HG03460 (cell line): ENCODE measurements at regions not wholly inside any gene's neighbourhood (a gene's known extent, or its start where the extent isn't known, plus 50 kb on each side); places are given as distances from the start of the nearest gene placed in this dataset.

ENCODE experiments used
- ATAC-seq: cut with Tn5 transposase; IDR thresholded peaks from one replicate; pipeline ENCODE4 v1.9.1; 2021; ENCODE audit not compliant: unreplicated experiment

- no peak for ATAC-seq
These were observed 197.8 kb upstream of the TPM1 start for GRCh38 chr15:62844564-62845240.

GRCh38 chr15:62845241-62846126, 197.1 kb upstream of the TPM1 start:
- no peak for ATAC-seq

GRCh38 chr15:62846131-62846804, 196.3 kb upstream of the TPM1 start:
- no peak for ATAC-seq

GRCh38 chr15:62846805-62847495, 195.6 kb upstream of the TPM1 start:
- ATAC-seq = no peak

GRCh38 chr15:62847900-62848489, 194.6 kb upstream of the TPM1 start:
- no peak for ATAC-seq

- ATAC-seq = no peak
These were observed 193.9 kb upstream of the TPM1 start for GRCh38 chr15:62848632-62849050.

- no peak for ATAC-seq
These were observed 193.0 kb upstream of the TPM1 start for GRCh38 chr15:62849316-62850106.

- ATAC-seq = no peak
These were observed 192.2 kb upstream of the TPM1 start for GRCh38 chr15:62850318-62850717.

GRCh38 chr15:62850791-62851291, 191.7 kb upstream of the TPM1 start:
- ATAC-seq = no peak

- ATAC-seq = no peak
These were observed 189.3 kb upstream of the TPM1 start for GRCh38 chr15:62853114-62853840.

- no peak for ATAC-seq
These were observed 188.7 kb upstream of the TPM1 start for GRCh38 chr15:62853841-62854225.

GRCh38 chr15:62854420-62855084, 188.0 kb upstream of the TPM1 start:
- no peak for ATAC-seq

GRCh38 chr15:62855085-62855476, 187.5 kb upstream of the TPM1 start:
- ATAC-seq = no peak

GRCh38 chr15:62856466-62857246, 185.9 kb upstream of the TPM1 start:
- ATAC-seq = no peak

GRCh38 chr15:62857411-62857853, 185.1 kb upstream of the TPM1 start:
- no peak for ATAC-seq

- no peak for ATAC-seq
These were observed 184.2 kb upstream of the TPM1 start for GRCh38 chr15:62858343-62858742.

GRCh38 chr15:62862717-62863116, 179.8 kb upstream of the TPM1 start:
- ATAC-seq = no peak

GRCh38 chr15:62866366-62866765, 176.2 kb upstream of the TPM1 start:
- ATAC-seq = no peak
